ENCODE measurements at regions not wholly inside any gene's neighbourhood (a gene's known extent, or its start where the extent isn't known, plus 50 kb on each side); places are given as distances from the start of the nearest gene placed in this dataset.
"Not testable (repeated sequence)": the region's sequence is repeated elsewhere in the genome, so short reads cannot be mapped to it uniquely, and the experiment has no call there.

DNA sequence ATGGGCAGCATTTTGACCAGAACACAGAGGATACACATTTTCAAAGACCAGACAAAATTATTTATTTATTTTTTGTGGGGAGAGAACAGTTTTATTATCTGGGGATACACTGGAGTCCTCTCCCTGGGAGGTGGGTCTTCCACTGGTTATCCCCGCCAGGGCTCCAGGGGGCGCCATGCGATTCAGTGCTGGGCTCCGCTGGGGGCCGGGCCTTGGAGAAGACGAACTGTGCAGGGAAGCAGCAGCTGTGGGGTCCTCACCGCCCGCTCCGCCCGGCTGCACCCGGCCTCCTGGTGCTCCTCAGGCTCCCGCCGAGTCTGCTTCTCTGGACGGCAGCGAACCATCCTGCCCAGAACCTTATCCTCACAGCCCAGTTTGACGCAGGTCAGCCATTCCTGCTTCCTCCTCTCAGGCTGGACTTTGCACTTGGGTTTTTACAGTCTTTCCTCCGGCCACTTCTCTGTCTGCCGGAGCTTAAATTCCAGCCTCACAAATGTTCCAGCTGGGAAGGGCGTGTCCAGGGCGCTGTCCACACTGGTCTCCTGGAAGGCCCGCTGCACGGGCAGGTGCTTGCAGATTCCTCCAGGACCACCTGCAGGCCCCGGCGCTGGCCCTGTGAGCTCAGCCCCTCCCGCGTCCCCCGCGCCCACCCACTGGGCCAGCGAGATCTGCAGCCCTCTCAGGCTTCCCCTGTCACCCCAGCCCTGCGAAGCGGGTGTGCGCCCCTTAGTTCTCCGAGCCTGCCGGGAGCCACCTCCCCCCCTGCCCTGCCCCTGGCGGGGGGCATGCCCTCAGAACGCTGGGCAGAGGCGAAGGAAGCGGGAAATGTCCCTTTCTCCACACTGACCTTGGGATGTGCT lies 1830.0 kb upstream of the DEFB115 start:
- no peak for DNase-seq

GRCh38 chr20:29430531-29430930 lies 1826.9 kb upstream of the DEFB115 start:
- DNase-seq: no peak

GRCh38 chr20:29440721-29441120 lies 1816.7 kb upstream of the DEFB115 start:
- not testable (repeated sequence) for DNase-seq

GRCh38 chr20:29443206-29443781 lies 1814.2 kb upstream of the DEFB115 start:
- DNase-seq: peak; percentile 20

DNA sequence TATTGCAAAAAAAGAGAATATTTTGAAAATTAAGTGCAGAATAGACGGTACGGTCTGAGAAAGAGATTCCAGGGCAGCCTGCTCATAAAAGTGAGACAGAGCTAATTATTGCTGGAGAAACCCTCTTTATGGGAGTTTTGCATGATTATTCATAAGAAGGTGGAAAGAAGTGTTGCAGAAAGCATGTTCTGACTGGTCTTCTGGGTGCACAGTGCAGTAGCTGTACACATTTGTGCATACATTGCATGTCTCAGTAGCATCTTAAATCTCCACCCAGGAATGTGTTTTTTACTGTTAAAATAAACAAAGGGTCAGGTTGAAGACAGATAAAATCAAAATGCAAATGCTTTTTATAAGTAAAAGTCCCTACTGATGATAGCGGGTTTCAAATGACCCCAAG lies 1813.6 kb upstream of the DEFB115 start:
- no peak for DNase-seq

GRCh38 chr20:29445050-29445907 lies 1812.2 kb upstream of the DEFB115 start:
- DNase-seq: not testable (repeated sequence)

DNA sequence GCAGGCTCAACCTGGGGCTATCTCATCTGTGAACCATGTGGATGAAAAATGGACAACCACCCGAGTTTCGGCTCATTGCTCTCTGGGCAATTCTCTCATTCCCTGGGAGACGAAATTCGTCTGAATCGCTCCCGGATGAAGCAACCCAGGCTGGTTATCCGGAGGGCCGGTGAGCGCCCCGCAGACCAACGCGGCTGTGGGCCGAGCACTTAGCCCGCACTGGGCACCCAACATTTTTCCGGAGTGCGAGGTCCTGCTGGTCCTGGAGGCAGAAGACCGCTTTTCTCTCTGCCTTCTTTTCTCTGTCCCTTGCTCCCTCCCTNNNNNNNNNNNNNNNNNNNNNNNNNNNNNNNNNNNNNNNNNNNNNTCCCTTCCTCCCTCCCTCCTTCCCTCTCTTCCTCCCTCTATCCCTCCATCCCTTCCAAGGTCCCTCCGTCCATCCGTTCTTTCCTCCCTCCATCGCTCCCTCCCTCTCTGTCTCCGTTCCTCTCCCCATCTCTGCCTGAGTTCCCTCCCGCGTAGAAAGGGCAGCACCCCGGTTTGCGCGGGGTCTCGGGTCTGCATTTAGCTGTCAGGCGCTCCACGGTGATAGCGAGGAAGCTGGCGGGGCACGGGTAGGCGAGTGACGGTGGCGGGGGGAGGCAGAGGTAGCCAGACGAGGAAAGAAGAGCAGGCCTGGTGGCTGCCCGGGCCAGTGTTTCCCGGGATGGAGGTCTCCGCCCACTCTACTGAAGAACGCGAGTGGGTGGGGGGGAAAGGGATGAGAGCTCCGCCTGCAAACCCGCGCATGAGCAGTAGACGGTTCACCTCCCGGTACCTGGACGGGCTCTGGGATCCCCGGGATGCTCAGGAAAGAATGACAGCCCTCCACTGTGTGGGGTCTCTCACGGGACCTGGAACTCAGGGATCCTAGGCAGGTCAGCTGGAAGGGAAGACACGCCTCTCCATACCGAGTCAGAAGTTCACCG lies 1809.7 kb upstream of the DEFB115 start:
- not testable (repeated sequence) for DNase-seq

GRCh38 chr20:29448806-29449470 lies 1808.5 kb upstream of the DEFB115 start:
- no peak for DNase-seq

DNA sequence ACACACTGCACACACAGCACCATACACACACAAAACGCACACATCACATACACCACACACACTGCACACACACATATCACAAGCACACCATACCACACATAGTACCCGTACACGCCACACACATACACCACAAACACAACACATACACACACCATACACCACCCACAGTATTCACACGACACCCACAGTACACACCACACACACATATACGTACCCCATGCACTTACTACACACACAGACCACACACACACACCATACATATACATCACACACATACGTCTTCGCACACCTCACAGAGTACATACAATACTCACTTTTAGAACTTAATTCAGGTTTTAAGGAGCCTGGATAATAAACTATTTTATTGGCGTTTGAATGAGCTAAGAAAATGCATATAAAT lies 1805.3 kb upstream of the DEFB115 start:
- DNase-seq: no peak

DNA sequence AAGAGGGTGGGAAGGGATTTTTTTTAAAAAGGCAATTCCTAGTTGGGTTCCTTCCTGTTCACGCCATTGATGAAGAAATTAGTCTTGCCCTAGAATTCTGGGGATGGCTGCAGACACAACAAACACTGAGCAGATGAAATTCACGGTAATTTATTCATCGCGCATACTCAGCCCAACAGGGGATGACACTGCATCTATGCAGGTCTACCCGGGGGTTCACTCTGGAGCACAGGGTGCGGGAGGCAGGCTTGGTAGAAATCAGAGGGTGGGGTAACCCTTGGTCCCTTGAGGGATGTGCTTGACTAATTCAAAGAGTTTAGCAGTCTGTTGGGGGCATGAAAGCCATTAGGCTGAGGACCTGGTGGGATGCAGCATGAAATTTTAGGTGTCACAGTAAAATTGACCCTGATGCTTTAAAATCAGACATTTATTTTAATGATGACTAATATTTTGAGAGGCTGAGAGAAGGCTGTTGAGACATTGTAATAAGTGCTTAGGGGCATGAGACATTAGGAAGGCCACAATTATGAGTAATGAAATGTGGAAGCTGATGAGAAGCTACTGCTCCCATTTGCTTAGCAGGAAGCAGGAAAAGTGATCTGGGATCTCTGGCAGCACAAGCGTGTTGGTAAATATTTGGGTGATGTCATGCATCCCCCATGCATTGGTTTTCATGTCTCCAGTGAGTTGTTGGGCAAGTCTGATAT lies 1800.3 kb upstream of the DEFB115 start:
- not testable (repeated sequence) for DNase-seq

- DNase-seq: no peak
Measured at GRCh38 chr20:29472606-29473005, 1784.9 kb upstream of the DEFB115 start.

DNA sequence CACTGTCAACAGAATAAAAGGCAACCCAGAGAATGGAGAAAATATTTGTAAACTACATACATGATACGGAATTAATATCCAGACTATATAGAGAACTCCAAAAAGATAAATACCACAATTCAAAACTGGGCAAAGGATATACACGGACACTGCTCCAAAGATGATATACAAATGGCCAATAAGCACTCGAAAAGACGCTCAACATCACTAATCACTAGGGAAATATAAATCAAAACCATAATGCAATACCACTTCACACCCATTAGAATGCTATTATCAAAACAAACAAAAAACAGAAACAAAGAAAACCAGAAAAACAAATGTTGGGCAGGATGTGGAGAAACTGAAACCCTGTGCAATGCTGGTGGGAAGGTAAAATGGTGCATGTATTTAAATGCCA lies 1764.6 kb upstream of the DEFB115 start:
- not testable (repeated sequence) for DNase-seq

DNA sequence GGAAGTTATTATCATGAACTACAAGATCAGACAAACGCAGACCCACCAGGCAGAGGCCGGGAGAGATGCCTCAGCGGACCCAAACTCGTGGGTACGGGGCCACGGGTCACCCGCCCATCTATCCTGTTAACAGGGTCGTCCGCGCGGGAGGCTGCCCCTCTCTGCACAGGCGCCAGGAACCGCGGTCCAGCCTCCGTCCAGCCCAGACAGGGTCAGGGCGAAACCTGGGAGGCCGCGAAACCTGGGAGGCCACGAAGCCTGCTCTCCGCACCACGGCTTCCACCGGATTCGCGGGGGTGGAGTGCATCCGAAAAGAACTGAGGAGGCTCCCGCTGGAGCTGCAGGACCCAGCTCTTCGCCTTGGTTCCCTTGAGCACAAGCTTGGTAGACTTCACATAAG lies 1760.7 kb upstream of the DEFB115 start:
- not testable (repeated sequence) for DNase-seq

- DNase-seq: no peak
Measured at GRCh38 chr20:29497261-29497671, 1760.2 kb upstream of the DEFB115 start.

DNA sequence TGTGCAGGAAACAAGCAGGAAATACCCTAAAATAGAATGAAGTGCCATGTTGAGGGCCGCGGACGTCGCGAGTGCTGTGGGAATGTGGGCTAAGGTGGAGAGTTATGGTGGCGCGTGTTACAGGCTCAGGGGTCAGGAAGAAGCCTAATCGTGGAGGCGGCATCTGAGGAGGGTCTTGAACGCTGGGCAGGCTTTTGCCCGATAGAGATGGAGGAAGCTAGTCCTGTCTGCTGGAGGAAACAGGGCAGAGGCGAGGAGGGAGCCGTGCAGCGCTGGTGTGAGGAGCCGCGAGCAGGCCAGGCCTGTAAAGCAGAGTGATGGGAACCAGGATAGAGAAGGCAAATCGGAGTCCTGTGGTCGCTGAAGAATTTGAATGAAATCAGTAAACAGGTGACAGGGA lies 1759.8 kb upstream of the DEFB115 start:
- not testable (repeated sequence) for DNase-seq

DNA sequence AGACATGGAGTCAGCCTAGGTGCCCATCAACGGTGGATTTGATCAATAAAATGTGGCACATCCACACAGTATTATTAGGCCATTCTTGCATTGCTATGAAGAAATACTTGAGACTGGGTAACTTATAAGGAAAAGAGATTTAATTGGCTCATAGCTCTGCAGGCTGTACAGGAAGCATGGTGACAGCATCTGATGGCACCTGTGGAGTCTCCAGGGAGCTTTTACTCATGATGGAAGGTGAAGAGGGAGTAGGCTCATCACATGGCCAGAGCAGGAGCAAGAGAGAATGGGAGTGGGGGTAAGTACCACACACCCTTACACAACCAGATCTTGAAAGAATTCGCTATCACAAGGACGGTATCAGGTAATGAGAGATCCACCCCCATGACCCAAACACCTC lies 1756.7 kb upstream of the DEFB115 start:
- DNase-seq: not testable (repeated sequence)

DNA sequence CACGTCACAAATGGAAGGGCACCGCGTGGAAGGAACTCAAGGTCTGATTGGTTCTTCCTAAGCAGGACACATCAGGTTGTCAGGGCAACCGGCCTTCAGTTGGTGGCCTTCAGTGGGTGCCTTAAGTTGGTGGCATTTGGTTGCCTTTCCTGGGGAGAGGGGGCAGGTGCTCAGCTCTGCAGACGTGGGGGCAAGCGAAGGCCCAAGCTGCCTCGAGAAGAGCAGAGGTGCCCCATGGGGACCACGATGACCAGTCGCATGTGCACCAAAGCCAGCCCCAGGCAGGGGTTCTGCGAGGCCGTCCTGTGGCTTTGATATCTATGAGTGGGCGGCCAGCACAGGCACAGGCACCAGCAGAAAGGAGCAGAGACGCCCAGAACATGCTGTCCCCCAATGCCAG lies 1742.8 kb upstream of the DEFB115 start:
- DNase-seq: not testable (repeated sequence)

DNA sequence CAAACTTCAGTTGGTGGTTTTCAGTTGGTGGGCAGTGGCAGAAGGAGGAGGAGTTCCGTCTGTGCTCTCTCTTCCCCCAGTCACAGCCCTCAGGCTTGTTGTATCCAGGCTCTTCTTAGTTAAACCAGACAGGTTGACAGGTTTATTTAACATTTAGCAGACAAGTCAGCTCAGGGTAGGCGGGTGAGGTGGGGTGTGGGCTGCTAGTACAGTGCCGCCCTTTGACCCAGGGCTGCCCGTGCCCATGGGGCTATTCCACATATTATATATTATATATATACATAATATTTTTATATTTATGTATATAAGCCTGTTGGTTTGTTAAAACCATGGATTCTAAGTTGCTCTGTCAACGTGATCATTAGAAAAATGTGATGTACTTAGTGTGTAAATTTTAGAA lies 1740.6 kb upstream of the DEFB115 start:
- not testable (repeated sequence) for DNase-seq

DNA sequence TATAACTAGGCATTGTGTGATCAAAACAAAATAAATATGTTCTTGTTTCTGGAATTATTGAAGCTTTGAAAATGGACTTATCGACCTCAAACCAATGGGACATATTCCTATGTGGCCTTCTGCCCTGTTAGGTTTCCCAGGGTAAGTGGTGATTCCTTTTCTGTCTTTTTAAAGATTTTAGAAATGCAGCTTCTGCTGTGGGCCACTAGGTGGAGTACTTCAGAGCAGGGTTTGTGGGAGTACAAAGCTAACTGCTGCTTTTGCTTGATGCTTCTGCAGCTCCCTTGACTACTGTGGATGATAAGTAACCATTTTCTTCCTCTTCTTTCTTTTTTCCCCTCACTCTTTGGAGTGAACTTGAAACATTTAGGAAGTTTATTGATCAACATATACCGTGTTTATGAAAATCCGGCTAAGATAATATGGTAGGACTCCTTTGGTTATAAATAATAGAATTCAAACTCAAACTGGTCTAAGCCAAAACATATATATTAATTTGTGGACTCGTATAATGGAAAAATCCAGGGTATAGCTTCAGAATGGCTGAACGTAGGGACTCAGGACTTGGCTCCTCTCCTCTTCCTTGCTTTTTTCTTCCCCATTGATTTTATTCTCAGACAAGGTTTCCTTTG lies 1737.7 kb upstream of the DEFB115 start:
- DNase-seq: not testable (repeated sequence)

- DNase-seq: not testable (repeated sequence)
Measured at GRCh38 chr20:29533566-29534177, 1723.8 kb upstream of the DEFB115 start.
